ENCODE measurements at regions not wholly inside any gene's neighbourhood (a gene's known extent, or its start where the extent isn't known, plus 50 kb on each side); places are given as distances from the start of the nearest gene placed in this dataset.
A peak's percentile ranks its signal among the peaks of the same experiment; 100 is the strongest.
"Not testable (repeated sequence)": the region's sequence is repeated elsewhere in the genome, so short reads cannot be mapped to it uniquely, and the experiment has no call there.

- ChIA-PET CTCF (no interaction called here), POLR2A (no interaction called here)
- TF ChIP-seq CTCF (IDR thresholded peaks at IDR 0.05; ENCODE audit: insufficient read depth, low read length, missing control alignments) = no peak
- no peak overlapping the region for H3K4me3 ChIP-seq (ENCODE audit: low read depth, low read length)
- DNase-seq (ENCODE audit: low read depth, low spot score) = peak; percentile 55
Measured at GRCh38 chr3:89032346-89033013, 74.9 kb upstream of the EPHA3 start.

- POLR2A ChIA-PET; DNase-seq (ENCODE audit: low read depth, low spot score); H3K4me3 ChIP-seq (ENCODE audit: low read depth, low read length); CTCF ChIA-PET: not testable (repeated sequence)
Measured at GRCh38 chr3:89034723-89035122, 72.7 kb upstream of the EPHA3 start.

- CTCF ChIA-PET = no interaction called here
- POLR2A ChIA-PET = no interaction called here
- no peak for TF ChIP-seq CTCF (IDR thresholded peaks at IDR 0.05; ENCODE audit: insufficient read depth, low read length, missing control alignments)
- DNase-seq (ENCODE audit: low read depth, low spot score) = no peak
- no peak overlapping the region for H3K4me3 ChIP-seq (ENCODE audit: low read depth, low read length)
Measured at GRCh38 chr3:89038869-89039268, 68.6 kb upstream of the EPHA3 start.

- CTCF ChIA-PET = no interaction called here
- H3K4me3 ChIP-seq (ENCODE audit: low read depth, low read length) = no peak overlapping the region
- no peak for DNase-seq (ENCODE audit: low read depth, low spot score)
- TF ChIP-seq CTCF (IDR thresholded peaks at IDR 0.05; ENCODE audit: insufficient read depth, low read length, missing control alignments) = no peak
- POLR2A ChIA-PET = no interaction called here
Measured at GRCh38 chr3:89042236-89042835, 65.1 kb upstream of the EPHA3 start.

- no peak for TF ChIP-seq CTCF (IDR thresholded peaks at IDR 0.05; ENCODE audit: insufficient read depth, low read length, missing control alignments)
- DNase-seq (ENCODE audit: low read depth, low spot score) = no peak
- CTCF ChIA-PET = no interaction called here
- no peak overlapping the region for H3K4me3 ChIP-seq (ENCODE audit: low read depth, low read length)
- POLR2A ChIA-PET = no interaction called here
Measured at GRCh38 chr3:89043406-89043932, 64.0 kb upstream of the EPHA3 start.

- ChIA-PET CTCF (no interaction called here), POLR2A (no interaction called here)
- TF ChIP-seq CTCF (IDR thresholded peaks at IDR 0.05; ENCODE audit: insufficient read depth, low read length, missing control alignments) = no peak
- no peak for DNase-seq (ENCODE audit: low read depth, low spot score)
- H3K4me3 ChIP-seq (ENCODE audit: low read depth, low read length) = no peak overlapping the region
Measured at GRCh38 chr3:89046661-89047060, 60.8 kb upstream of the EPHA3 start.

- DNase-seq (ENCODE audit: low read depth, low spot score) = no peak
Measured at GRCh38 chr3:89049119-89049518, 58.3 kb upstream of the EPHA3 start.

More at GRCh38 chr3:89049119-89049518, 58.3 kb upstream of the EPHA3 start:
- ChIA-PET CTCF (no interaction called here), POLR2A (no interaction called here)
- H3K4me3 ChIP-seq (ENCODE audit: low read depth, low read length) = no peak overlapping the region
- TF ChIP-seq CTCF (IDR thresholded peaks at IDR 0.05; ENCODE audit: insufficient read depth, low read length, missing control alignments) = peak; percentile 40
